K562 (cell line): ENCODE measurements at regions not wholly inside any gene's neighbourhood (a gene's known extent, or its start where the extent isn't known, plus 50 kb on each side); places are given as distances from the start of the nearest gene placed in this dataset.

Experiments used
- ATAC-seq: fragments of 200-7000 bp; cut with Tn5 transposase; 3 replicates; pipeline ENCODE4 v1.9.1; 2020; ENCODE audit warnings: moderate library complexity
- BruUV-seq: library from RNA; stranded (reverse); fragments of 400-500 nt; replicated peaks from 2 replicates; lab custom pipeline; 2021; lab: Mats Ljungman, UMichigan
- CTCF ChIA-PET: fragments of 300-600 bp; formaldehyde crosslinking; extraction: SDS; loops from one replicate; lab custom pipeline; 2021; ENCODE audit warnings: low intra/inter-chr PET ratio; lab: Yijun Ruan, JAX
- POLR2A ChIA-PET: fragments of 300-600, 350-650 bp; sonication (Branson Sonifier 250); formaldehyde crosslinking; extraction: SDS; loops from one replicate; lab custom pipeline; 2021; ENCODE audit warnings: antibody characterized with exemption, inconsistent platforms; lab: Yijun Ruan, JAX
- DNase-seq, 4 experiments: peaks; one replicate each; pipeline versions ENCODE4 v3.0.0 to v3.0.0-alpha.2; 2011 to 2018; ENCODE audit warnings: low spot score in 3 of 4, mixed read lengths in 3 of 4; ENCODE audit errors: extremely low read depth in 1 of 4
- FAIRE-seq: peaks from 2 replicates; lab custom pipeline; 2011; peaks lifted over from hg19 to GRCh38; lab: Jason Lieb, UNC
- H2AFZ ChIP-seq: 2 replicates; pipeline ENCODE4 v1.6.0; 2011; ENCODE audit warnings: low read depth, low read length, control low read depth, inconsistent platforms
- H3K27ac ChIP-seq: fragments of 200-600 bp; 3 replicates; pipeline ENCODE4 v1.8.0; 2011; ENCODE audit warnings: low read depth, mild to moderate bottlenecking, control low read depth, inconsistent platforms, low read length, moderate library complexity, mixed read lengths; ENCODE audit errors: extremely low read depth
- H3K27me3 ChIP-seq, 2 experiments: fragments of 300-600 bp in 1 of 2; 2 replicates in 1 of 2; 3 replicates in 1 of 2; pipeline versions ENCODE4 v1.6.0 to v1.8.0; 2011; ENCODE audit warnings: inconsistent platforms in 2 of 2, low read length in 2 of 2, mild to moderate bottlenecking in 1 of 2, mixed read lengths in 1 of 2, moderate library complexity in 1 of 2; ENCODE audit not compliant: control insufficient read depth in 2 of 2, insufficient read depth in 2 of 2
- H3K36me3 ChIP-seq: fragments of 300-600 bp; 3 replicates; pipeline ENCODE4 v1.8.0; 2011; ENCODE audit warnings: mild to moderate bottlenecking, low read length, inconsistent platforms; ENCODE audit not compliant: control insufficient read depth, insufficient read depth
- H3K4me1 ChIP-seq, 2 experiments: fragments of 200-600 bp in 1 of 2; replicated peaks in 1 of 2; 2 replicates in 1 of 2; 3 replicates in 1 of 2; pipeline versions ENCODE4 v1.5.1 to v1.8.0; 2011; ENCODE audit warnings: inconsistent platforms in 2 of 2, low read length in 2 of 2, mild to moderate bottlenecking in 1 of 2, mixed read lengths in 1 of 2, moderate library complexity in 1 of 2; ENCODE audit not compliant: control insufficient read depth in 2 of 2, insufficient read depth in 2 of 2
- H3K4me2 ChIP-seq: 2 replicates; pipeline ENCODE4 v1.6.1; 2011; ENCODE audit warnings: low read length, control low read depth, inconsistent platforms, mixed read lengths; ENCODE audit not compliant: insufficient read depth
- H3K4me3 ChIP-seq: fragments of 200-600 bp; sonication (generic), shearing (Covaris generic); 2 replicates; pipeline ENCODE4 v1.5.1; 2016; ENCODE audit warnings: control low read depth, inconsistent platforms
- H3K79me2 ChIP-seq: fragments of 200-600 bp; 3 replicates; pipeline ENCODE4 v1.8.0; 2011; ENCODE audit warnings: low read length, inconsistent platforms; ENCODE audit not compliant: control insufficient read depth, insufficient read depth
- H3K9ac ChIP-seq, 2 experiments: 2 replicates each; pipeline versions ENCODE4 v1.6.0 to v1.6.1; 2011; ENCODE audit warnings: low read depth in 2 of 2, low read length in 2 of 2, control low read depth in 1 of 2, inconsistent platforms in 1 of 2, mild to moderate bottlenecking in 1 of 2, mixed read lengths in 1 of 2; ENCODE audit not compliant: insufficient read depth in 1 of 2
- H3K9me1 ChIP-seq: one replicate; pipeline ENCODE4 v1.6.0; 2011; ENCODE audit warnings: inconsistent platforms, mild to moderate bottlenecking, low read length, moderate library complexity; ENCODE audit not compliant: control insufficient read depth, insufficient read depth
- H3K9me3 ChIP-seq: replicated peaks from 2 replicates; pipeline ENCODE4 v1.5.1; 2011; ENCODE audit warnings: low read depth, low read length, inconsistent platforms; ENCODE audit not compliant: control insufficient read depth, insufficient read depth
- H4K20me1 ChIP-seq: replicated peaks from 2 replicates; pipeline ENCODE4 v1.6.1; 2011; ENCODE audit warnings: low read length, inconsistent platforms, mixed read lengths; ENCODE audit not compliant: control insufficient read depth, insufficient read depth
- CTCF ChIP-seq, 3 experiments: IDR thresholded peaks in 2 of 3; conservative IDR thresholded peaks in 1 of 3; 2 replicates each; pipeline ENCODE4 v1.5.1; 2011 to 2012; ENCODE audit warnings: low read length in 3 of 3, mild to moderate bottlenecking in 3 of 3, control low read depth in 2 of 3, improper control_type of control experiment in 1 of 3, inconsistent platforms in 1 of 3, low read depth in 1 of 3, mixed read lengths in 1 of 3, moderate library complexity in 1 of 3; ENCODE audit not compliant: insufficient read depth in 2 of 3
- NR0B1 ChIP-seq: fragments of 450-650 bp; IDR thresholded peaks from one replicate; pipeline ENCODE4 v1.6.1; 2018; ENCODE audit warnings: mild to moderate bottlenecking, moderate library complexity; ENCODE audit not compliant: partially characterized antibody
- RAD21 ChIP-seq, 2 experiments: fragments of 250-450 bp in 1 of 2; fragments of 450-650 bp in 1 of 2; sonication (Bioruptor Pico) in 1 of 2; formaldehyde crosslinking in 1 of 2; IDR thresholded peaks in 1 of 2; conservative IDR thresholded peaks in 1 of 2; 2 replicates each; pipeline versions ENCODE4 v1.4.0 to v1.8.0; 2020 to 2022; ENCODE audit warnings: mild to moderate bottlenecking in 2 of 2, moderate library complexity in 1 of 2
- SMC3 ChIP-seq: conservative IDR thresholded peaks from 2 replicates; pipeline ENCODE4 v1.6.1; 2011; ENCODE audit warnings: low read depth, low read length, improper control_type of control experiment; ENCODE audit not compliant: insufficient read depth
- ZNF717 ChIP-seq: fragments of 250-450 bp; sonication (Bioruptor Pico); IDR thresholded peaks from 2 replicates; pipeline ENCODE4 v1.5.0; 2021
- ZNF766 ChIP-seq: fragments of 200-800 bp; sonication (Bioruptor generic); conservative IDR thresholded peaks from 2 replicates; pipeline ENCODE4 v1.6.1; 2016; ENCODE audit warnings: missing genetic modification characterization, missing compliant biosample characterization
- WGBS: fragments of 100-300 bp; shearing (Covaris generic); methylation state at CpG from one replicate; pipeline ENCODE4 v1.1.6; 2016; ENCODE audit warnings: low coverage, mixed read lengths; ENCODE audit not compliant: insufficient coverage; ENCODE audit errors: missing lambda C conversion rate; 5-methylcytosine and 5-hydroxymethylcytosine counted together
- in situ Hi-C: fragments of 300-500 bp; cut with MboI; formaldehyde crosslinking; loops from 4 replicates; pipeline ENCODE4 v1.15.0; 2018; ENCODE audit warnings: inconsistent platforms, mixed read lengths
- intact Hi-C: fragments of 100-400 bp; cut with micrococcal nuclease; formaldehyde crosslinking; loops from 2 replicates; pipeline ENCODE4 v1.14.2; 2022

GRCh38 chr10:80945264-80945880 lies 407.7 kb downstream of the SH2D4B start:
- no peak for TF ChIP-seq ZNF766 (CRISPR knock-in tag)
- TF ChIP-seq ZNF717 (CRISPR knock-in tag) = no peak
- TF ChIP-seq RAD21 (CRISPR knock-in tag; conservative IDR thresholded peaks at IDR 0.05 in 1 of 2, IDR thresholded peaks at IDR 0.05 in 1 of 2) = peak in 1 of 2 experiments; percentile 48; a peak in 3 of 4 replicates
- TF ChIP-seq SMC3 = 0 out of 2 replicates have a peak, but pooled peaks have one; percentile 39
- peak; percentile 47 to 63 (median 54); a peak in 5 of 6 replicates for TF ChIP-seq CTCF (IDR thresholded peaks at IDR 0.05 in 2 of 3, conservative IDR thresholded peaks at IDR 0.05 in 1 of 3; ENCODE audit: insufficient read depth in 2 of 3, low read depth in 1 of 3, low read length in 3 of 3)
- TF ChIP-seq NR0B1 = no peak
- peak in 2 of 4 experiments; percentile 10 to 21 for DNase-seq
- Histone ChIP-seq H3K9me3 (no peaks in the 10 kb centered on the region), H3K9ac (no peak overlapping the region), H4K20me1 (no peaks in the 10 kb centered on the region), H3K4me2 (no peak overlapping the region), H3K9me1 (no peaks in the 10 kb centered on the region), H3K4me1 (no peaks in the 10 kb centered on the region), H3K27ac (no peak overlapping the region), H3K79me2 (no peaks in the 10 kb centered on the region), H2AFZ (no peak overlapping the region), H3K36me3 (no peaks in the 10 kb centered on the region), H3K4me3 (no peak overlapping the region), H3K27me3 (no peaks in the 10 kb centered on the region)
- CTCF ChIA-PET = interaction anchor here (1.1 to 1.4 kb wide), 2 partner anchors 247 to 281 kb away, joined by 3 read pairs; no protein-coding TSS in a partner anchor
- no TSS peak for BruUV-seq
- POLR2A ChIA-PET = interaction anchor here (0.6 kb wide), 1 partner anchor 279 kb away, joined by 4 read pairs; no protein-coding TSS in a partner anchor
- in situ Hi-C loops = no loop called here
- peak; percentile 85 for ATAC-seq
- intact Hi-C loops = no loop called here
- peak; percentile 37 for FAIRE-seq
- WGBS = 0% methylated on average over 1 of the region's 1 CpG
